OCI-LY1 (cell line): ENCODE measurements at regions not wholly inside any gene's neighbourhood (a gene's known extent, or its start where the extent isn't known, plus 50 kb on each side); places are given as distances from the start of the nearest gene placed in this dataset.

ENCODE experiments used
- EZH2 ChIP-seq: fragments of 200-600 bp; sonication (generic), shearing (Covaris generic); IDR thresholded peaks from 2 replicates; pipeline ENCODE4 v1.8.0; 2017; ENCODE audit warnings: borderline replicate concordance, mixed run types, mild to moderate bottlenecking, antibody characterized with exemption, low read length, moderate library complexity, mixed read lengths
- TF ChIP-seq, protein P1 (sequence below): fragments of 200-600 bp; sonication (generic), shearing (Covaris generic); IDR thresholded peaks from 2 replicates; pipeline ENCODE4 v1.5.1; 2017; ENCODE audit warnings: mild to moderate bottlenecking, antibody characterized with exemption, low read length, moderate library complexity, mixed read lengths

- TF ChIP-seq, protein P1, sequence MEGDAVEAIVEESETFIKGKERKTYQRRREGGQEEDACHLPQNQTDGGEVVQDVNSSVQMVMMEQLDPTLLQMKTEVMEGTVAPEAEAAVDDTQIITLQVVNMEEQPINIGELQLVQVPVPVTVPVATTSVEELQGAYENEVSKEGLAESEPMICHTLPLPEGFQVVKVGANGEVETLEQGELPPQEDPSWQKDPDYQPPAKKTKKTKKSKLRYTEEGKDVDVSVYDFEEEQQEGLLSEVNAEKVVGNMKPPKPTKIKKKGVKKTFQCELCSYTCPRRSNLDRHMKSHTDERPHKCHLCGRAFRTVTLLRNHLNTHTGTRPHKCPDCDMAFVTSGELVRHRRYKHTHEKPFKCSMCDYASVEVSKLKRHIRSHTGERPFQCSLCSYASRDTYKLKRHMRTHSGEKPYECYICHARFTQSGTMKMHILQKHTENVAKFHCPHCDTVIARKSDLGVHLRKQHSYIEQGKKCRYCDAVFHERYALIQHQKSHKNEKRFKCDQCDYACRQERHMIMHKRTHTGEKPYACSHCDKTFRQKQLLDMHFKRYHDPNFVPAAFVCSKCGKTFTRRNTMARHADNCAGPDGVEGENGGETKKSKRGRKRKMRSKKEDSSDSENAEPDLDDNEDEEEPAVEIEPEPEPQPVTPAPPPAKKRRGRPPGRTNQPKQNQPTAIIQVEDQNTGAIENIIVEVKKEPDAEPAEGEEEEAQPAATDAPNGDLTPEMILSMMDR = no peak
- TF ChIP-seq EZH2 = no peak
These were observed 71.7 kb upstream of the AGTR1 start for GRCh38 chr3:148625991-148626390.
